ENCODE measurements at regions not wholly inside any gene's neighbourhood (a gene's known extent, or its start where the extent isn't known, plus 50 kb on each side); places are given as distances from the start of the nearest gene placed in this dataset.

DNA sequence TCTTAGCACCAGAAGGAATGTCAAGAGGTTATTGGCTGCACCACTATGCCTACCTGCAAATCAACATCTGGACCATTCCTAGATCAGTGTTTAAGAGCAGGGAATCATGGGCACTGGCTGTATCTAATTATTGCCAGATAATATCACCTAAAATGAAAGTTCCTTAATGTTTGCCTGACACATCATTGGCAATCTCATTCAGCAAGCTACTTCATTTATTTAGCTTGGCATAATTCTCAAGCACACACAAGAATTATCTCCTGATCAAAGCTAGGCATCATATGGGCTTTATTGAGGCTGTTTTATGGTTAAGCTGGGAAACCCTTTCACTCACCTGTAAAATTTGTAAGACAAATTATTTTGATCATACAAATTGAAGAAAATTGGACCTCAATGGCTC is 581.7 kb downstream of the INHBA start:
- Histone ChIP-seq H3K4me1 (ENCODE audit: insufficient read depth, low read length) (peaks cover 2% of the 10 kb centered on the region), H3K9me3 (ENCODE audit: low read depth, low read length) (no peaks in the 10 kb centered on the region), H3K27ac (ENCODE audit: low read depth, low read length) (no peak overlapping the region), H3K36me3 (ENCODE audit: insufficient read depth, low read length) (no peaks in the 10 kb centered on the region), H2AFZ (ENCODE audit: low read length) (no peak overlapping the region), H3K79me2 (ENCODE audit: insufficient read depth, low read length) (no peaks in the 10 kb centered on the region), H3K27me3 (ENCODE audit: insufficient read depth, low read length) (no peaks in the 10 kb centered on the region), H3K4me2 (ENCODE audit: insufficient read depth, low read length) (no peak overlapping the region), H3K4me3 (ENCODE audit: insufficient read depth, low read length) (no peak overlapping the region), H4K20me1 (ENCODE audit: insufficient read depth, low read length) (no peaks in the 10 kb centered on the region)
- TF ChIP-seq, protein P1, sequence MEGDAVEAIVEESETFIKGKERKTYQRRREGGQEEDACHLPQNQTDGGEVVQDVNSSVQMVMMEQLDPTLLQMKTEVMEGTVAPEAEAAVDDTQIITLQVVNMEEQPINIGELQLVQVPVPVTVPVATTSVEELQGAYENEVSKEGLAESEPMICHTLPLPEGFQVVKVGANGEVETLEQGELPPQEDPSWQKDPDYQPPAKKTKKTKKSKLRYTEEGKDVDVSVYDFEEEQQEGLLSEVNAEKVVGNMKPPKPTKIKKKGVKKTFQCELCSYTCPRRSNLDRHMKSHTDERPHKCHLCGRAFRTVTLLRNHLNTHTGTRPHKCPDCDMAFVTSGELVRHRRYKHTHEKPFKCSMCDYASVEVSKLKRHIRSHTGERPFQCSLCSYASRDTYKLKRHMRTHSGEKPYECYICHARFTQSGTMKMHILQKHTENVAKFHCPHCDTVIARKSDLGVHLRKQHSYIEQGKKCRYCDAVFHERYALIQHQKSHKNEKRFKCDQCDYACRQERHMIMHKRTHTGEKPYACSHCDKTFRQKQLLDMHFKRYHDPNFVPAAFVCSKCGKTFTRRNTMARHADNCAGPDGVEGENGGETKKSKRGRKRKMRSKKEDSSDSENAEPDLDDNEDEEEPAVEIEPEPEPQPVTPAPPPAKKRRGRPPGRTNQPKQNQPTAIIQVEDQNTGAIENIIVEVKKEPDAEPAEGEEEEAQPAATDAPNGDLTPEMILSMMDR (IDR thresholded peaks at IDR 0.05; ENCODE audit: extremely low read depth, low read depth, low read length): no peak
- DNase-seq (ENCODE audit: insufficient read length, low spot score, missing footprints): no peak

DNA sequence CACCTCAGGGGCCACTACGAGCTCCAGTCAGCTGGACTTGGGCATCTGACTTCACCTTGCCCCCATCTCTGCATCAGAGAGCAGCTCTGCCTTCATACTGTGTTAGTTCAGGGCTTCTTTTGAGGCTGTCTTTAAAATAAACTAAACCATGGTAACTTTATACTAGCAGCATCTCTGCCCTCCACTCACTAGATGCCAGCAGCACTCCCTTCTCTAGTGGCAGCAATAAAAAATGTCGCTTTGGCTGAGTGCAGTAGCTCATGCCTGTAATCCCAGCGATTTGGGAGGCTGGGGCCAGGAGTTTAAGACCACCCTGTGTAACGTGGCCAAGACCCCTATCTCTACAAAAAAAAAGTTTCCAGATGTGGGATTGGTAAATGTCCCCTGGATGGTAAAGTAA is 584.4 kb downstream of the INHBA start:
- Histone ChIP-seq H2AFZ (ENCODE audit: low read length) (no peak overlapping the region), H3K79me2 (ENCODE audit: insufficient read depth, low read length) (no peaks in the 10 kb centered on the region), H3K4me1 (ENCODE audit: insufficient read depth, low read length) (peaks cover 2% of the 10 kb centered on the region), H4K20me1 (ENCODE audit: insufficient read depth, low read length) (no peaks in the 10 kb centered on the region), H3K4me3 (ENCODE audit: insufficient read depth, low read length) (no peak overlapping the region), H3K27ac (ENCODE audit: low read depth, low read length) (no peak overlapping the region), H3K27me3 (ENCODE audit: insufficient read depth, low read length) (no peaks in the 10 kb centered on the region), H3K36me3 (ENCODE audit: insufficient read depth, low read length) (no peaks in the 10 kb centered on the region), H3K4me2 (ENCODE audit: insufficient read depth, low read length) (no peak overlapping the region), H3K9me3 (ENCODE audit: low read depth, low read length) (no peaks in the 10 kb centered on the region)
- TF ChIP-seq, protein P1 (IDR thresholded peaks at IDR 0.05; ENCODE audit: extremely low read depth, low read depth, low read length): no peak
- DNase-seq (ENCODE audit: insufficient read length, low spot score, missing footprints): no peak

DNA sequence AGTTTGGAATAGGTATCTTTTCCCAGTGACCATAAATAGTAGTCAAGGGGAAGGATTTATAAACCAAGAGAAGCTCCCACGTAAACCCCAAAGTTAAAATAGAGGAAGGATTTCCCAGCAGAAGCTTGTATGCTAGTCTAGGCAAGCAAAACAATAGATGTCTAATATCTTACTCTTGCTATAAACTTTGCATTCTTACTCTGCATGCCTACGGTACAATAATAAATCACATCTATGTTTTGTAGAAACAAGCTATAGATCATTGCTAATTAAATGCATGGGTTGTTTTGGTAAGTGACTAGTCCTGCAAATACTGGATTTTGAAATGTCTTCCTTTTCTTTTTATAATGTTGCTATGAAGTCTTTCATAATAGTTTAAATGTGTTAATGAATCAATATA is 585.5 kb downstream of the INHBA start:
- H2AFZ ChIP-seq (ENCODE audit: low read length): no peak overlapping the region
- H3K79me2 ChIP-seq (ENCODE audit: insufficient read depth, low read length): no peaks in the 10 kb centered on the region
- TF ChIP-seq, protein P1 (IDR thresholded peaks at IDR 0.05; ENCODE audit: extremely low read depth, low read depth, low read length): no peak
- no peak for DNase-seq (ENCODE audit: insufficient read length, low spot score, missing footprints)
- H3K27ac ChIP-seq (ENCODE audit: low read depth, low read length): no peak overlapping the region
- peaks cover 2% of the 10 kb centered on the region for H3K4me1 ChIP-seq (ENCODE audit: insufficient read depth, low read length)
- H3K36me3 ChIP-seq (ENCODE audit: insufficient read depth, low read length): no peaks in the 10 kb centered on the region
- H3K9me3 ChIP-seq (ENCODE audit: low read depth, low read length): no peaks in the 10 kb centered on the region
- H4K20me1 ChIP-seq (ENCODE audit: insufficient read depth, low read length): no peaks in the 10 kb centered on the region
- H3K27me3 ChIP-seq (ENCODE audit: insufficient read depth, low read length): no peaks in the 10 kb centered on the region
- H3K4me2 ChIP-seq (ENCODE audit: insufficient read depth, low read length): no peak overlapping the region
- H3K4me3 ChIP-seq (ENCODE audit: insufficient read depth, low read length): no peak overlapping the region

DNA sequence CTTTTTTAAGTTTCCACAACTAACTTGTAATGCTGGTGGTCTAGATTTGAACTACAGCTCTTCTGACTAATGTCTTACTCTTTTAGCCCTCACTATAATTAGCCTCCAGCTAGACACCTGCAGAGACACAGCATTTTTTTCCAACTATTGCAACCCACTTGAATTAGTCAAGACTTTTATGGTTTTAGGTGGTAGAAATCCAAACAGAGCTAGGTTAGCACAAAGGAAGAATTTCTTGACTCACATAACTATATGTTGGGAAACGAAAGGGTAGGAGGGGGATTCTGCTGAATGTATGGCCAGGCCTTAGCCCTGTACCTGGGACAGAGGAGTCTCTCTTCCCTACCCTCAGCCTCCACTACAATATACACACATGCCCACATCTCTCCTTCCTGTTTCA is 586.1 kb downstream of the INHBA start:
- H2AFZ ChIP-seq (ENCODE audit: low read length): no peak overlapping the region
- H3K9me3 ChIP-seq (ENCODE audit: low read depth, low read length): no peaks in the 10 kb centered on the region
- H3K4me3 ChIP-seq (ENCODE audit: insufficient read depth, low read length): no peak overlapping the region
- H3K36me3 ChIP-seq (ENCODE audit: insufficient read depth, low read length): no peaks in the 10 kb centered on the region
- no peaks in the 10 kb centered on the region for H3K79me2 ChIP-seq (ENCODE audit: insufficient read depth, low read length)
- no peak overlapping the region for H3K27ac ChIP-seq (ENCODE audit: low read depth, low read length)
- peaks cover 2% of the 10 kb centered on the region for H3K4me1 ChIP-seq (ENCODE audit: insufficient read depth, low read length)
- no peak overlapping the region for H3K4me2 ChIP-seq (ENCODE audit: insufficient read depth, low read length)
- no peak for DNase-seq (ENCODE audit: insufficient read length, low spot score, missing footprints)
- TF ChIP-seq, protein P1 (IDR thresholded peaks at IDR 0.05; ENCODE audit: extremely low read depth, low read depth, low read length): no peak
- no peaks in the 10 kb centered on the region for H4K20me1 ChIP-seq (ENCODE audit: insufficient read depth, low read length)
- H3K27me3 ChIP-seq (ENCODE audit: insufficient read depth, low read length): no peaks in the 10 kb centered on the region

All from osteoblast (primary cell).